ENCODE measurements at regions not wholly inside any gene's neighbourhood (a gene's known extent, or its start where the extent isn't known, plus 50 kb on each side); places are given as distances from the start of the nearest gene placed in this dataset.

- H3K4me3 ChIP-seq (ENCODE audit: low read depth, low read length), result no peak overlapping the region
- no peak for DNase-seq (ENCODE audit: low read depth)
- TF ChIP-seq CTCF (conservative IDR thresholded peaks at IDR 0.05; ENCODE audit: low read depth, low read length), result no peak
Measured at GRCh38 chr15:99921101-99921500, 187.9 kb upstream of the LYSMD4 start.

- no peak for TF ChIP-seq CTCF (conservative IDR thresholded peaks at IDR 0.05; ENCODE audit: low read depth, low read length)
- no peak for DNase-seq (ENCODE audit: low read depth)
- no peak overlapping the region for H3K4me3 ChIP-seq (ENCODE audit: low read depth, low read length)
Measured at GRCh38 chr15:99918072-99918471, 184.8 kb upstream of the LYSMD4 start.

- no peak overlapping the region for H3K4me3 ChIP-seq (ENCODE audit: low read depth, low read length)
- DNase-seq (ENCODE audit: low read depth), result no peak
- TF ChIP-seq CTCF (conservative IDR thresholded peaks at IDR 0.05; ENCODE audit: low read depth, low read length), result no peak
Measured at GRCh38 chr15:99917252-99917651, 184.0 kb upstream of the LYSMD4 start.

GRCh38 chr15:99916668-99917223 lies 183.5 kb upstream of the LYSMD4 start:
- no peak for DNase-seq (ENCODE audit: low read depth)
- H3K4me3 ChIP-seq (ENCODE audit: low read depth, low read length), result no peak overlapping the region
- no peak for TF ChIP-seq CTCF (conservative IDR thresholded peaks at IDR 0.05; ENCODE audit: low read depth, low read length)

GRCh38 chr15:99914723-99915122 lies 181.5 kb upstream of the LYSMD4 start:
- TF ChIP-seq CTCF (conservative IDR thresholded peaks at IDR 0.05; ENCODE audit: low read depth, low read length), result no peak
- DNase-seq (ENCODE audit: low read depth), result no peak
- no peak overlapping the region for H3K4me3 ChIP-seq (ENCODE audit: low read depth, low read length)

GRCh38 chr15:99911816-99912215 lies 178.6 kb upstream of the LYSMD4 start:
- no peak for TF ChIP-seq CTCF (conservative IDR thresholded peaks at IDR 0.05; ENCODE audit: low read depth, low read length)
- H3K4me3 ChIP-seq (ENCODE audit: low read depth, low read length), result no peak overlapping the region
- DNase-seq (ENCODE audit: low read depth), result peak; percentile 22

- no peak overlapping the region for H3K4me3 ChIP-seq (ENCODE audit: low read depth, low read length)
- TF ChIP-seq CTCF (conservative IDR thresholded peaks at IDR 0.05; ENCODE audit: low read depth, low read length), result peak; percentile 49
- peak; percentile 33 for DNase-seq (ENCODE audit: low read depth)
Measured at GRCh38 chr15:99909592-99910295, 176.5 kb upstream of the LYSMD4 start.

Measured in choroid plexus epithelial cell (primary cell).